ENCODE measurements at regions not wholly inside any gene's neighbourhood (a gene's known extent, or its start where the extent isn't known, plus 50 kb on each side); places are given as distances from the start of the nearest gene placed in this dataset.
"Not testable (repeated sequence)": the region's sequence is repeated elsewhere in the genome, so short reads cannot be mapped to it uniquely, and the experiment has no call there.

GRCh38 chr5:63401436-63402046, 560.7 kb downstream of the HTR1A start:
- peak; percentile 18 for DNase-seq (ENCODE audit: low read depth)
- H3K4me3 ChIP-seq (ENCODE audit: low read depth, low read length), result no peak overlapping the region
- peak; percentile 97 for TF ChIP-seq CTCF (conservative IDR thresholded peaks at IDR 0.05; ENCODE audit: low read depth, low read length)

- TF ChIP-seq CTCF (conservative IDR thresholded peaks at IDR 0.05; ENCODE audit: low read depth, low read length), result no peak
- no peak for DNase-seq (ENCODE audit: low read depth)
- no peak overlapping the region for H3K4me3 ChIP-seq (ENCODE audit: low read depth, low read length)
These were observed 562.2 kb downstream of the HTR1A start for GRCh38 chr5:63400079-63400478.

GRCh38 chr5:63398346-63398745, 563.9 kb downstream of the HTR1A start:
- peak; percentile 13 for DNase-seq (ENCODE audit: low read depth)
- H3K4me3 ChIP-seq (ENCODE audit: low read depth, low read length), result no peak overlapping the region
- no peak for TF ChIP-seq CTCF (conservative IDR thresholded peaks at IDR 0.05; ENCODE audit: low read depth, low read length)

- not testable (repeated sequence) for H3K4me3 ChIP-seq (ENCODE audit: low read depth, low read length); DNase-seq (ENCODE audit: low read depth)
These were observed 574.1 kb downstream of the HTR1A start for GRCh38 chr5:63388188-63388587.

GRCh38 chr5:63375851-63376250, 586.4 kb downstream of the HTR1A start:
- TF ChIP-seq CTCF (conservative IDR thresholded peaks at IDR 0.05; ENCODE audit: low read depth, low read length), result no peak
- H3K4me3 ChIP-seq (ENCODE audit: low read depth, low read length), result no peak overlapping the region
- DNase-seq (ENCODE audit: low read depth), result no peak

GRCh38 chr5:63374085-63374484, 588.2 kb downstream of the HTR1A start:
- DNase-seq (ENCODE audit: low read depth), result no peak
- no peak overlapping the region for H3K4me3 ChIP-seq (ENCODE audit: low read depth, low read length)
- no peak for TF ChIP-seq CTCF (conservative IDR thresholded peaks at IDR 0.05; ENCODE audit: low read depth, low read length)

- DNase-seq (ENCODE audit: low read depth), result no peak
- no peak overlapping the region for H3K4me3 ChIP-seq (ENCODE audit: low read depth, low read length)
- no peak for TF ChIP-seq CTCF (conservative IDR thresholded peaks at IDR 0.05; ENCODE audit: low read depth, low read length)
These were observed 611.1 kb downstream of the HTR1A start for GRCh38 chr5:63351164-63351563.

All from epithelial cell of proximal tubule (primary cell).